HS-5 (cell line): ENCODE measurements at regions not wholly inside any gene's neighbourhood (a gene's known extent, or its start where the extent isn't known, plus 50 kb on each side); places are given as distances from the start of the nearest gene placed in this dataset.
"Not testable (repeated sequence)": the region's sequence is repeated elsewhere in the genome, so short reads cannot be mapped to it uniquely, and the experiment has no call there.

ENCODE experiments used
- DNase-seq: peaks from one replicate; pipeline ENCODE4 v3.0.0-alpha.2; 2012; ENCODE audit warnings: low read depth

GRCh38 chr12:111248236-111249017, 120.5 kb downstream of the PHETA1 start:
- DNase-seq = no peak

GRCh38 chr12:111247083-111247783, 121.7 kb downstream of the PHETA1 start:
- DNase-seq = no peak

- no peak for DNase-seq
These were observed 122.4 kb downstream of the PHETA1 start for GRCh38 chr12:111246477-111247011.

- no peak for DNase-seq
These were observed 123.0 kb downstream of the PHETA1 start for GRCh38 chr12:111245701-111246476.

- DNase-seq = no peak
These were observed 124.2 kb downstream of the PHETA1 start for GRCh38 chr12:111244673-111245072.

GRCh38 chr12:111242817-111243216, 126.1 kb downstream of the PHETA1 start:
- not testable (repeated sequence) for DNase-seq

GRCh38 chr12:111242184-111242583, 126.7 kb downstream of the PHETA1 start:
- no peak for DNase-seq

GRCh38 chr12:111240374-111240773, 128.5 kb downstream of the PHETA1 start:
- DNase-seq = no peak

GRCh38 chr12:111239235-111239634, 129.7 kb downstream of the PHETA1 start:
- DNase-seq = no peak

- DNase-seq = no peak
These were observed 130.7 kb downstream of the PHETA1 start for GRCh38 chr12:111238075-111238734.

GRCh38 chr12:111234491-111234890, 134.4 kb downstream of the PHETA1 start:
- not testable (repeated sequence) for DNase-seq

GRCh38 chr12:111233786-111234185, 135.1 kb downstream of the PHETA1 start:
- no peak for DNase-seq

GRCh38 chr12:111230649-111231048, 138.2 kb downstream of the PHETA1 start:
- no peak for DNase-seq

- no peak for DNase-seq
These were observed 139.8 kb downstream of the PHETA1 start for GRCh38 chr12:111228916-111229666.

- no peak for DNase-seq
These were observed 141.1 kb downstream of the PHETA1 start for GRCh38 chr12:111227476-111228420.

- DNase-seq = no peak
These were observed 142.2 kb downstream of the PHETA1 start for GRCh38 chr12:111226680-111227079.

GRCh38 chr12:111225307-111225706, 143.6 kb downstream of the PHETA1 start:
- DNase-seq = no peak

- no peak for DNase-seq
These were observed 144.5 kb downstream of the PHETA1 start for GRCh38 chr12:111224186-111225066.

- DNase-seq = no peak
These were observed 146.4 kb downstream of the PHETA1 start for GRCh38 chr12:111222523-111222922.
